Endothelial cell (in vitro differentiated cells): ENCODE measurements at regions not wholly inside any gene's neighbourhood (a gene's known extent, or its start where the extent isn't known, plus 50 kb on each side); places are given as distances from the start of the nearest gene placed in this dataset.

Source experiments
- DNase-seq: peaks from one replicate; pipeline ENCODE4 v3.0.0; 2021; ENCODE audit warnings: low spot score
- H3K27ac Mint-ChIP-seq: one replicate; pipeline ENCODE4 v1.8.0; 2021; ENCODE audit warnings: mixed read lengths, inconsistent platforms; ENCODE audit not compliant: unreplicated experiment
- H3K27me3 Mint-ChIP-seq: one replicate; pipeline ENCODE4 v1.8.0; 2021; ENCODE audit warnings: mild to moderate bottlenecking, moderate library complexity, mixed read lengths, inconsistent platforms; ENCODE audit not compliant: unreplicated experiment
- H3K36me3 Mint-ChIP-seq: one replicate; pipeline ENCODE4 v1.8.0; 2021; ENCODE audit warnings: mild to moderate bottlenecking, low read depth, mixed read lengths, inconsistent platforms; ENCODE audit not compliant: unreplicated experiment
- H3K4me1 Mint-ChIP-seq: one replicate; pipeline ENCODE4 v1.8.0; 2021; ENCODE audit warnings: mild to moderate bottlenecking, mixed read lengths, inconsistent platforms; ENCODE audit not compliant: unreplicated experiment
- H3K4me3 Mint-ChIP-seq: one replicate; pipeline ENCODE4 v1.8.0; 2021; ENCODE audit warnings: mild to moderate bottlenecking, mixed read lengths, inconsistent platforms; ENCODE audit not compliant: unreplicated experiment
- H3K9me3 Mint-ChIP-seq: one replicate; pipeline ENCODE4 v1.8.0; 2021; ENCODE audit warnings: mixed read lengths, inconsistent platforms; ENCODE audit not compliant: unreplicated experiment
- TF ChIP-seq, protein P1 (sequence below): fragments of 200-600 bp; sonication (generic); IDR thresholded peaks from one replicate; pipeline ENCODE4 v1.5.0; 2021; ENCODE audit warnings: antibody characterized with exemption; ENCODE audit not compliant: unreplicated experiment

DNA sequence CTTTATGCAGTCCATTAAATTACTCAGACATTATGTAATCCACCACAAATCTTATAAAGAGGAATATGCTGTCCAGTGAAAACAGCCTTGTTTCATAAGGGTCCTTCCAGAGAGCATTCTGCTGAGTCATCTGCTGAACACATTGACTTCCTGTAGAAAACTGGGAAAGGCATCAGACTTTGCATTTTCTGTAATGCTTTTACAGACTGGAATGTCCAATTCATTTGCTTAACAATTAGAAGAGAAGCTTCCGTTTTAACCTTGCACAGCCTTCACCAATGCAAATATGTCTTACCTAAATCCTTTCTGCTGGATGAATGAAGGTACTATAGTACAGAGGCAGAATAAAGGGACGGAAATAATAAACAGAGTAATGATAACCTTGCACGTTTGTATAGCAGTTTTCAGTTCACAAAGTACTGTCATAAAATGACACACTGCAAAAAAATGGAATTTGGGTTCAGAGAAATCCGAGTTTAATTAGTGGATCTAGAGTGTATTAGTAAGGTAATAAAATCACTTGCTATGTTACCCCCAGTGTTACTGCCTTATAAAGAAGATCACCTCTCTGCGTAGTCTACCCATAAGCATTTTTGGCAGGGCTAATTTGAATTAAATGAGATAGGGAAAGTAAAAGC, 301.5 kb downstream of the PYDC2 start:
- no peaks in the 10 kb centered on the region for H3K36me3 Mint-ChIP-seq
- no peaks in the 10 kb centered on the region for H3K27me3 Mint-ChIP-seq
- no peaks in the 10 kb centered on the region for H3K9me3 Mint-ChIP-seq
- H3K4me1 Mint-ChIP-seq = peaks cover 3% of the 10 kb centered on the region
- no peak overlapping the region for H3K4me3 Mint-ChIP-seq
- no peak overlapping the region for H3K27ac Mint-ChIP-seq
- TF ChIP-seq, protein P1, sequence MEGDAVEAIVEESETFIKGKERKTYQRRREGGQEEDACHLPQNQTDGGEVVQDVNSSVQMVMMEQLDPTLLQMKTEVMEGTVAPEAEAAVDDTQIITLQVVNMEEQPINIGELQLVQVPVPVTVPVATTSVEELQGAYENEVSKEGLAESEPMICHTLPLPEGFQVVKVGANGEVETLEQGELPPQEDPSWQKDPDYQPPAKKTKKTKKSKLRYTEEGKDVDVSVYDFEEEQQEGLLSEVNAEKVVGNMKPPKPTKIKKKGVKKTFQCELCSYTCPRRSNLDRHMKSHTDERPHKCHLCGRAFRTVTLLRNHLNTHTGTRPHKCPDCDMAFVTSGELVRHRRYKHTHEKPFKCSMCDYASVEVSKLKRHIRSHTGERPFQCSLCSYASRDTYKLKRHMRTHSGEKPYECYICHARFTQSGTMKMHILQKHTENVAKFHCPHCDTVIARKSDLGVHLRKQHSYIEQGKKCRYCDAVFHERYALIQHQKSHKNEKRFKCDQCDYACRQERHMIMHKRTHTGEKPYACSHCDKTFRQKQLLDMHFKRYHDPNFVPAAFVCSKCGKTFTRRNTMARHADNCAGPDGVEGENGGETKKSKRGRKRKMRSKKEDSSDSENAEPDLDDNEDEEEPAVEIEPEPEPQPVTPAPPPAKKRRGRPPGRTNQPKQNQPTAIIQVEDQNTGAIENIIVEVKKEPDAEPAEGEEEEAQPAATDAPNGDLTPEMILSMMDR = no peak
- no peak for DNase-seq

DNA sequence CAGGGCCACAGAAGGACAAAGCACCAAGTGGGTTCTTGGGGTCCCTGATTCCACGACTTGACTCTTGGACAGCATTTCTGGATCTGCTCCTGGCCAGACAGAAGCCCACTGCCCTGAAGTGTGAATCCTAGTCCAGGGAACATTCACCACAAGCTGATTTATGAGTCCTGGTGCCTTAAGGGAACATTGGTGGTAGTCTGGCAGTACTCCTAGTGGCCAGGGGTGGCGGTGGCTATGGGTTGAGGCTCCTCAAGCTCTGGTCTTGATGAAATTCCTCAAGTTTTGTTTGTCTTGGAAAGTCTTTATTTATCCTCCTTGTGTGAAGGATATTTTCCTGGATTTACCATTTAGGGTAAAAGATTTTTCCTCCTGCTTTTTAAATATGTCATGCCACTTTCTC, 307.5 kb downstream of the PYDC2 start:
- Mint-ChIP-seq H3K4me3 (no peak overlapping the region), H3K27ac (no peak overlapping the region), H3K4me1 (no peaks in the 10 kb centered on the region), H3K27me3 (no peaks in the 10 kb centered on the region), H3K36me3 (no peaks in the 10 kb centered on the region), H3K9me3 (no peaks in the 10 kb centered on the region)
- TF ChIP-seq, protein P1 = no peak
- DNase-seq = no peak

DNA sequence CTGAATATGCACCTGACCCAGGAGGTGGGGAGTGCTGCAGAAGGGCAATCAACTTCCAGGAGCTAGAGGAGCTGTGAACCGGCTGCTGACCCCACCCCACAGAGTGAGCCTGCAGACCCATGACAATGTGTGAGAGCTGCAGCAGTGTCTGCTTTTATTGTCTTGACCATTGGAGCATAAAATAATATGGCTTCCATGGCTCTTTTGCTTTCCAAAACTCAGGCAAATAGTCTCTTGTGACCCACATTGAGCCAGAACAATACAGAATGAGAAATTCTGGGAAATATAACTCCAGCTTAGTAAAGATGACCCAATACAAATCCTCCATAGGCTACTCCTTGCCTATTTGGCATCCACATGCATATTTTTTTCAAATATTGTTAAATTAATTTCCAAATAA, 309.6 kb downstream of the PYDC2 start:
- H3K4me3 Mint-ChIP-seq = no peak overlapping the region
- DNase-seq = no peak
- H3K36me3 Mint-ChIP-seq = no peaks in the 10 kb centered on the region
- no peak overlapping the region for H3K27ac Mint-ChIP-seq
- H3K9me3 Mint-ChIP-seq = no peaks in the 10 kb centered on the region
- TF ChIP-seq, protein P1 = no peak
- H3K27me3 Mint-ChIP-seq = no peaks in the 10 kb centered on the region
- no peaks in the 10 kb centered on the region for H3K4me1 Mint-ChIP-seq

DNA sequence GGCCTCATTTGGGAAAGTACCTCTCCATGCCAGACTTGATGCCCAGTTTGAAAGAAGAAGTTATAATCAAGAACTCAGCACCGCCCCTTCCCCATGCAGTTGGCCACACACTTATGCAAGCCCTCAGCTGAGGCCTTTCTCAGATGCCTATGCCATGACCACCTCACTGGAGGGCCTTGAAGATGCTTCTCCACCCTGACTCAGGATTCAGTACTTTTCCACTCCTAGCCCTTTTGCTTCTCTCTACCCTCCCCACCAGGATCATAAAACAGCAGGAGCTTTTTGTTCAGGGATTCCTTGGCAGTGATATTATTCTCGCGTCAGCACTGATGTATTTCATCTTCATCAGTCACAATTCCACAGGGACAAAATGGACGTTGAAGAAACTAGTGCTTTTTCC, 313.5 kb downstream of the PYDC2 start:
- TF ChIP-seq, protein P1 = no peak
- Mint-ChIP-seq H3K9me3 (peaks cover 6% of the 10 kb centered on the region), H3K36me3 (peaks cover 6% of the 10 kb centered on the region), H3K4me1 (no peaks in the 10 kb centered on the region), H3K27me3 (no peaks in the 10 kb centered on the region), H3K27ac (no peak overlapping the region), H3K4me3 (no peak overlapping the region)
- DNase-seq = no peak

DNA sequence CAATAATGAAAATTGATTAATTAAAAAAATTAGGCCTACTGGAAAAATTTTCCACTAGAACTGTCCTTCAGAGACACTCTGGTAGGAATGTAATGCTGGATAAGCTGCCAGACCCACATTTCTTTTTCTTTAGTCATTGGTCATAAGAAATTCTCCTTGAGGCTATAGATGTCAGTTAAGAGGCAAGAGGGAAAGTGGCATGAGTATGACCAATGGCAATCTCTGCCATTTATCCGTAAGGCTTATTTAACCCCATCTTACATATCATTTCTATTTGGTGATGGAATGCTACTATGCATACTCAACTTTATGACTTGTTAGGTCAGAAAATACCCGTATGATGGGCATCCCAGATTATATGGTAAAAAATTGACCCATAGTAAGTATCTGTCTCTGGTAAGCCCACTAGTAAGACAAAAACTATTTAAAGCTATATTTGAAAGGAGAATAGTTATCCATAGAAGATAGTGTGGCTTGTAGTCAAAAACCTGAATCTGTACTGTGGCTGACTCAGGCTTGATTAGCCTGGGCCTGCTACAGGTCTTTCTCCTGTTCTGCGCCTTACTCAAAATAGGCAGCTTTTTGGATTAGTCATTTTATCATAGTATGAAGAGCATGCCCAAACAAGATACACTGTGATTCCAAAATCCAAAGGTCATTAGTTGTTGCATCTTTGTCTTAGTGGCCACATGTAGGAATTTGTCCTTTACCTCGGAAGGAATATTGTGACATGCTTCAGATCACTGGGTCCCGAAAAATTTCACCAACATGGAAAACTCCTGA, 314.7 kb downstream of the PYDC2 start:
- TF ChIP-seq, protein P1 = no peak
- Mint-ChIP-seq H3K9me3 (peaks cover 6% of the 10 kb centered on the region), H3K4me3 (no peak overlapping the region), H3K27me3 (no peaks in the 10 kb centered on the region), H3K27ac (no peak overlapping the region), H3K36me3 (peaks cover 6% of the 10 kb centered on the region), H3K4me1 (no peaks in the 10 kb centered on the region)
- no peak for DNase-seq
